Medulla oblongata (tissue), 1 donor: ENCODE measurements at regions not wholly inside any gene's neighbourhood (a gene's known extent, or its start where the extent isn't known, plus 50 kb on each side); places are given as distances from the start of the nearest gene placed in this dataset.
"Not testable (repeated sequence)": the region's sequence is repeated elsewhere in the genome, so short reads cannot be mapped to it uniquely, and the experiment has no call there.

Experiments
- DNase-seq: peaks from one replicate; pipeline ENCODE4 v3.0.0-alpha.2; 2015; ENCODE audit errors: extremely low spot score

- no peak for DNase-seq
Measured at GRCh38 chr10:64023926-64024470, 502.8 kb downstream of the REEP3 start.

DNA sequence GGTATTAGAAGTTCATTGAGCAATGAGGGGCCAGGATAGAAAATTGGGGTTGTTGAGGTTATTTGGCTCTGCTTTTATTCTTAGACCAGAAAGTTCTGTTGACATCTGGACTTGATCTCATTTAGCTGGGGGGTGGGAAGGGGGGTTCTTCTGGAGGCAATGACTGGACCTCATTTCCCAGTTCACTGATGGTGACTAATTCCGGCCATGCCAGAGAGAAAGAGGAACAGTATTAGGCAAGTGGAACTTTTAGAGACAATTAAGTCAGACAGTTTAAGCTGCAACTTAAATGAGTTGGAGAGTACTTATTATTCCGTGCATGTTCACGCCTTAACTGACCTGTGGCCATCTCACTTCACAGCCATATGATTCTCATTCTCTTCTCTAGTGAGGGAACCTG lies 512.5 kb downstream of the REEP3 start:
- no peak for DNase-seq

DNA sequence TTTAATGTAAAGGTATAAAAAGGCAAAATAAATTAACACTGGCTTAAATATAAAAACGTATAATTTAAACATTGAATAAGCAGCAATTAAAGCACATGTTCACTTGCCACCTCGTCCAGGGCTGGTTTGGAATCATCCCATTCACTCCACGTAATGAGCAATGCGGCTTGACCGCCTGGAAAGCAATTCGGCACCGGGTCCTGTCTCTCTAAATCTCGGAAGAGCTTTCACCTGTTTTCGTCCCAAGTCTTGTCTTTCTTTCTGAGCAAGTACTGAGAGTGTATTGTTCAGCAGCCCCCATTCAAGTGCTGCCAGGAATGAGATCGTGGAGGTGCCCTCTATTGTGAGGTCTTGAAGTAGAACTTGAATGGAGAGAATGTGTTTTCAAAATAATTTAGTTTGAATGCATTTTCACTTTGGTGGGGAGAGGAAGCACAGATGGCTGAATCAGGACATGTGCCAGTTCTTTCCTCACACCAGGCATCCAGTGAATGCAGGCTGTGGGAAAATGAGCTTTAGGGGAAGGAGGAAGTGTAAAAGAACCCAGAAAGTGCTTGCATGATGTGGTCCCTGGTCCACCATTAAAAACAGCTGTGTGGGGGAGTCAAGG lies 515.2 kb downstream of the REEP3 start:
- peak; percentile 43 for DNase-seq

DNA sequence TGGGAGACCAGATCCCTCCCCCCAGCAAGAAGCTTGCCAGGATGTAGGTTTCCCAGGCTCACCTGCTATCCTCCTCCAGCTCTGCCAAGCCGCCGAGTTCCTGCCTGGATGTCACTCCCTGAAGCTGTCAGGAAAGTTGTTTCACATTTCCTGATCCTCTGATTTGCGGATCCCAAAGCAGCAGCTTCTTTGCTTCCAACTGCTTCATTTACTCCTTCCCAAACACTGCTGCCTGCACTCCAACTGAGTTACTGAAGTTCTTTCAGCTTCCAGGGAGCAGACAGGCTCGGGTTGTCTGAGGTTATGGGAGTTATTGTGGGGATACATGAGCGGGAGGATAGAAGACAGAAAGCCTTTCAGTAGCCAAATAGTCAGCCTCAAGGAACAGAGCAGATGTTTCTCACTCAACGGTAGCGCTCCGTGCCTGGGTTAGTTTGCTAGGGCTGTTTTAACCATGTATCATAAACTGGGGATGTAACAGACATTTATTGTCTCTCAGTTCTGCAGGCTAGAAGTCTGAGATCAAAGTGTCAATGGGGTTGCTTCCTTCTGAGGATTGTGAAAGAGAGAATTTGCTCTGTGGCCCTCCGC lies 516.0 kb downstream of the REEP3 start:
- DNase-seq: peak; percentile 31

DNA sequence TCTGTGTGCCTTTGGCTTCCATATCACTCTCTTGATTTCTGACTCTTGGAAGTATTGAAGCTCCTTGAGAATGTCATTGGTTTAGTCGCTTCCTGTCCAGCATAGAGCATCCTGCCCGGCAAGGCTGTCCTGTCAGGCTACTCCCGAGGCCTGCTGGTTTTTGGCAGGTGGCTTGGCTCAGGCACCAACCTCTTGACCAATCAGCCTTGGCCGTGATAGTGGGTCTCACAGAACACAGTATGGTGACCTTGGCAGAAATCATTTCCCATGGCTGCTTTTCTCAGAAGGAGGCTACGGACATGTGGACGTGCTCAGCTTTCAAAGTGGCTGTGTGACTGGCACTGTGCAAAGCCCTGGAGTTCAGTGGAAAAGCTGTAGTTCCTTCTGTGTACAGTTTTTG lies 516.9 kb downstream of the REEP3 start:
- DNase-seq: peak; percentile 12

GRCh38 chr10:64039198-64039597 lies 518.0 kb downstream of the REEP3 start:
- no peak for DNase-seq

DNA sequence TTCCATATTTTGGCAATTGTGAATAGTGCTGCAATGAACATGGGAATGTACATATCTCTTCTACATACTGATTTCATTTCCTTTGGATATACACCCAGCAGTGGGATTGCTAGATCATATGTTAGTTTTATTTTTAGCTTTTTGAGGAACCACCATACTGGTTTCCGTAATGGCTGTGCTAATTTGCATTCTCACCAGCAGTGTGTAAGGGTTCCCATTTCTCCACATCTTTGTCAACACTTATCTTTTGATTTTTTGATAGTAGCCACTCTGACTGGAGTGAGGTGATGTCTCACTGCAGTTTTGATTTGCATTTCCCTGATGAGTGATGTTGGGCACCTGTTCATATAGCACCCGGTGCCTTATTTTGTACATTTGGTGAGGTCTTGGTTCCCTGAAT lies 519.6 kb downstream of the REEP3 start:
- DNase-seq: no peak

- DNase-seq: peak; percentile 86
Measured at GRCh38 chr10:64041185-64041988, 520.2 kb downstream of the REEP3 start.

GRCh38 chr10:64041989-64042490 lies 520.8 kb downstream of the REEP3 start:
- DNase-seq: no peak

- DNase-seq: no peak
Measured at GRCh38 chr10:64044098-64044497, 522.9 kb downstream of the REEP3 start.

GRCh38 chr10:64044957-64045632 lies 523.9 kb downstream of the REEP3 start:
- not testable (repeated sequence) for DNase-seq

GRCh38 chr10:64054392-64054791 lies 533.2 kb downstream of the REEP3 start:
- DNase-seq: no peak

GRCh38 chr10:64059884-64060283 lies 538.7 kb downstream of the REEP3 start:
- no peak for DNase-seq

- no peak for DNase-seq
Measured at GRCh38 chr10:64060389-64060788, 539.2 kb downstream of the REEP3 start.

- DNase-seq: no peak
Measured at GRCh38 chr10:64062793-64063192, 541.6 kb downstream of the REEP3 start.

GRCh38 chr10:64067009-64067606 lies 545.9 kb downstream of the REEP3 start:
- peak; percentile 15 for DNase-seq

GRCh38 chr10:64067859-64068258 lies 546.7 kb downstream of the REEP3 start:
- no peak for DNase-seq

DNA sequence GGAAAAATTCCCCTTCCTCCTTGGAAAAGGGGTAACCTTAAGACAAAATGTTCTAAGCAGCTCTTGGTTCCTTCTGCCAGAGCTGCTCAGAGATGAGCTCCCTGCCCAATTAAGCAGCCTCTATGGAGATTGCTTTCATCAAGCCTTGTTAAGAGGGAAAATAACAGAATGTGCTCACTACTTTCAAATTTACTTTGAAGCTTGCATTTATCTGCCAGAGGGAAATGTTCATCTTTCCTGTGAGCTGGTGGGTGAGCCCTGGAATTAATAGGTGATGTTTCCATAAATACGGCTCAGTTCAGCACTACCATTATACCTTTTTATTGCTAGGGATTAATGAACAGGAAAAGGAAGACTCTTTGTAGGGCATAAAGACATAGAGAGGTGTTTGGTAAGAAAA lies 549.0 kb downstream of the REEP3 start:
- no peak for DNase-seq

- no peak for DNase-seq
Measured at GRCh38 chr10:64071218-64071617, 550.0 kb downstream of the REEP3 start.

GRCh38 chr10:64075604-64076003 lies 554.4 kb downstream of the REEP3 start:
- DNase-seq: no peak

DNA sequence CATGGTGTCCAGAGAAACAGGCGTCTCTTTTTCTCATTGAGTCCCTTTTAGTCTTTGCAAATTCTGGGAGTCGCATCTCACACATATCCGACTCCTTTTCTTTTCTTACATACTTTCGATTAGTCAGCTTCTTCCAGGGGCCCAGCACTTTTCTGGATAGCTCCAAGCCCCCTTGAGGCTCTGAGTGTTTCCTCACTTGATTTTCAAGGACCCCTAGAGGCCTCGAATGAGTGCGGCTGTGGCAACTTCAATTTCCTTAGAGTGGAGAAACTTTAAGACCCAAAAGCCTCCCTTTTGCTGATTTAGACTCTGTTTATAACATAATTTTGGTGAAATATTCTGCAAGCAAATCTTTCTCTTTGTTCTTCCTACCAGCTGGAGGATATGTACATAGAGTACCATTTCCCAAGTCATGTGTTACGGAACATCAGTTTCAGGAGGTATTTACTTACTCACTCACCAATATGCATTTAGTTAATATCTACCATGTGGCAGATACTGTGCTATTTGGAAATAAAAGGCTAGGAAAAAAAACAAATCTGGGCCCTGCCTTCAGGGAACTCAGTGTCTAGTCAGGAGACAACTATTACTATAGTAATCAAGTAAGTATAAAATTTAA lies 555.2 kb downstream of the REEP3 start:
- DNase-seq: no peak
